ENCODE measurements at regions not wholly inside any gene's neighbourhood (a gene's known extent, or its start where the extent isn't known, plus 50 kb on each side); places are given as distances from the start of the nearest gene placed in this dataset.

DNA sequence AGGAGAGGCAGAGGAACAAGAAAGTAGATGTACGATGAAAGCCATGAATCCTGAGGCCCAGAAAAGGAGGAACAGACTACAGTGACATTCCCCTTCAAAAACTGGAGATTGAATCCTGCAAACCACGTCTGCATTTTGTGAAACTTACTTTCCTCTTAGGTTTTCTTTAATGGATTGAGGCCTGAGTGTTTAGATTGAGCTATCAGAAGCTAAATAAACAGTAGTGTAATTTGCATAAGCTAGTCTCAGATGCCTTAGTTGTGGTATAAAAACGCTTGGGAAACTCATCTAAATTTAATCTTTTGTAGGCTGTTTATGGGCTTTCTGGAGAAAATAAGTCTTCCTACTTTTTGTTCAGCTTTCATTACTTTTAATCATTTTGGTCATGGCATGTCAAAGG lies 94.8 kb upstream of the HDAC9 start:
- Mint-ChIP-seq H3K4me1 (ENCODE audit: low read depth) (no peaks in the 10 kb centered on the region), H3K27me3 (ENCODE audit: low read depth) (no peaks in the 10 kb centered on the region), H3K36me3 (ENCODE audit: low read depth) (no peaks in the 10 kb centered on the region), H3K27ac (no peak overlapping the region), H3K9me3 (no peaks in the 10 kb centered on the region), H3K4me3 (no peak overlapping the region)
- DNase-seq (ENCODE audit: low spot score): no peak

DNA sequence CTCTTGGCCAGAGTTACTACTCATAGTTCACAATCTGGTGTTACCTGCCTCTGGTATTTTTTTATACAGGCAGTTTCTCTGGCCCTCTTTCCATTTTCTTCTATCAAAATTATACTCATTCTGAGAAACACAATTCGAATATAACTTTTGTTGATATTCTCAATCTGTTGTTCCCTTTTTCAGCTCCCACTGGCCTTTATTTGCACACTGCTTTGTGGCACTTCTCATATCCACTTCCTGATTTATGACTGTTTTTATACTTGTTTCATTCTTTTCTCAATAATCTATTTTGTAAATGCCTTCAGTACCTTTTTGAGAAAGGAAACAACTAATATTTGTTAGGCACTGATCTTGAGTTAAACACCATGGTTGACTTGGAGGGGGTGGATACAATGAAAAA lies 93.8 kb upstream of the HDAC9 start:
- H3K9me3 Mint-ChIP-seq: no peaks in the 10 kb centered on the region
- no peaks in the 10 kb centered on the region for H3K27me3 Mint-ChIP-seq (ENCODE audit: low read depth)
- H3K4me1 Mint-ChIP-seq (ENCODE audit: low read depth): no peaks in the 10 kb centered on the region
- H3K4me3 Mint-ChIP-seq: no peak overlapping the region
- no peaks in the 10 kb centered on the region for H3K36me3 Mint-ChIP-seq (ENCODE audit: low read depth)
- no peak overlapping the region for H3K27ac Mint-ChIP-seq
- no peak for DNase-seq (ENCODE audit: low spot score)

DNA sequence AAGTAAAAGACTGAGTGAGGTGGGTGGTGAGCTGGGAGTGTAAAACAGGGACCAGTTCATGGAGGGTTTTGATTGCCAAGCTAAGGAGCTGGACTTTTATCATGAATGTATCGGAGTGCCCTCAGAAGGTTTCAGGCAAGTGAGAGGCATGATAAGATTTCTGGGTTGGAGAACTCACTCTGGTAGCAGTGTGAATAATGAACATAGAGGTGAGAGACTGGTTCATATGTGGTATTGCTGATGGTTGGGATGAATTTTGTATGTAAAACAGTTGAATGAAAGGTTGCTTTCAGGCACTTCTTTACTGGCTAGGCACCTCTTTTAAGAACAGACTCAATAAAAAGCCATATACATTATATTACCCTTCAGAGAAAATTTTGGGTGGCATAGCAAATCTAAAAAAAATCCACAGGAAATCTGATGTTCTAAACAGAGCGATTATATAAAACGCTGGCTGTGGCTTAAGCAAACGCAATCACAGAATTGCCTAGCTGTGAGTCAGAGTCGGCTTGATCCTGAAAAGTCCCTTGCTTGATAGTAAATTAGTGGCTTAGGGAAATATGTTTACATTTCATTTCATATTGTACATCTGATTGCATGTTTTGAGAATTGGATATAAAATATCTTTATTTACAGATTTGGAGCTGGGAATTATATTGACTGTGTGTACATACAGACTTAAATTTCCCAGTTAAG lies 92.9 kb upstream of the HDAC9 start:
- Mint-ChIP-seq H3K27ac (no peak overlapping the region), H3K9me3 (no peaks in the 10 kb centered on the region), H3K4me3 (no peak overlapping the region), H3K27me3 (ENCODE audit: low read depth) (no peaks in the 10 kb centered on the region), H3K36me3 (ENCODE audit: low read depth) (no peaks in the 10 kb centered on the region), H3K4me1 (ENCODE audit: low read depth) (no peaks in the 10 kb centered on the region)
- DNase-seq (ENCODE audit: low spot score): no peak

DNA sequence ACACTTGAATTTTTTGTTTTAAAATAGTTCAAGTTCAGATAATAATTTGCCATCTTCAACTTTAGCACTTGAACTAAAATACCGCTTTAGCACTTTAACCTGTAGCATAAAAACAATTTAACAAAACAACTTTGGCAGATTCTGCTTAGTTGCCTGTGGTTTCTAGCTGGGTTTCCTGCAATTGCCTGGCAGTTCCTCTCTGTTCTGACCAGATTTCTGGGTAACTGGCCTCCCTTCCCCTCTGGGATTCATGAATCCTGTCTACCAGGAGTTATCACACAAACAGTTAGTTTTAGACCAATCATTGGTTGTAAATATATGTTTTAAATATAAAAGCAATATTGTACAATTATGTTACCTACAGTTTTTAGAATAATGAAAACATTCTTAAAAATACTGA lies 89.8 kb upstream of the HDAC9 start:
- H3K36me3 Mint-ChIP-seq (ENCODE audit: low read depth): no peaks in the 10 kb centered on the region
- no peaks in the 10 kb centered on the region for H3K9me3 Mint-ChIP-seq
- H3K27me3 Mint-ChIP-seq (ENCODE audit: low read depth): no peaks in the 10 kb centered on the region
- no peak overlapping the region for H3K27ac Mint-ChIP-seq
- no peaks in the 10 kb centered on the region for H3K4me1 Mint-ChIP-seq (ENCODE audit: low read depth)
- no peak for DNase-seq (ENCODE audit: low spot score)
- no peak overlapping the region for H3K4me3 Mint-ChIP-seq

DNA sequence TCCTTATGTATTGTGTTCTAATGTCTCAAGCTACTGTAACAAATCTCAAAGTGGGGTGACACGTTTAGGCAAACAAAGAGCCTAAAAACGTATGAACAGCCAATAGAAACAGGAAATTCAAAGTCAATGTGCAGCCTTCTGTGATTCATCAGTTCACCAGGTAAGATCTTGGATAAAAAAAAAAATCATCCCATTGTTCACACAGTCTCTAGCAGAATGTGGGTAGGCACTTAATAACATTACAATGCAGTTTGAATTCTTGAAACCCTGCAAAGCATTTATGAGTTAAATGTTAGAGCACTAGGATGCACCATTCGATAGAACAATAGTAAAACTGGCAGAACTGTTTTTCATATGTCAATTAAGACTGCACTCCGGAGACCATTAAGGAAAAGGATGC lies 88.2 kb upstream of the HDAC9 start:
- Mint-ChIP-seq H3K36me3 (ENCODE audit: low read depth) (no peaks in the 10 kb centered on the region), H3K27ac (no peak overlapping the region), H3K4me3 (no peak overlapping the region), H3K9me3 (no peaks in the 10 kb centered on the region), H3K27me3 (ENCODE audit: low read depth) (no peaks in the 10 kb centered on the region), H3K4me1 (ENCODE audit: low read depth) (no peaks in the 10 kb centered on the region)
- DNase-seq (ENCODE audit: low spot score): no peak

DNA sequence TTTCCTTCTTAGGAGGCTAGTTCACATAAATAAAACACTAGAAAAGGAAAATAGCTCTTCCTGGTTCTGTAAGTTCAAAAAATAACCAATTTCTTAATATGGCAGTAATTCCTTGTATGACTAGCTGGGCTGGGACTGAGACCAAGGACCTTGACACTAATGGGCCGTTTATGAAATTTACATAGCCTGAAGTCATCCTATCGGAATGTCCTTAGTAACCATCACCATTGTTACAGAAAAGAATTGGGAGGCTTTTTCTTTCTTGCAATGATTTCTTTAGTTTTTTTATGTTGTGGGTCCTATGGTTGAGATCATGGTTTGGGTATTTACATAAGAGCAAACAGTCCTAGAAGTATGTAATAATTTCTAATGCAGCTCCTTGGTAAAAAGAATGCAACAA lies 87.1 kb upstream of the HDAC9 start:
- Mint-ChIP-seq H3K27ac (no peak overlapping the region), H3K4me3 (no peak overlapping the region), H3K27me3 (ENCODE audit: low read depth) (no peaks in the 10 kb centered on the region), H3K4me1 (ENCODE audit: low read depth) (no peaks in the 10 kb centered on the region), H3K36me3 (ENCODE audit: low read depth) (no peaks in the 10 kb centered on the region), H3K9me3 (no peaks in the 10 kb centered on the region)
- no peak for DNase-seq (ENCODE audit: low spot score)

DNA sequence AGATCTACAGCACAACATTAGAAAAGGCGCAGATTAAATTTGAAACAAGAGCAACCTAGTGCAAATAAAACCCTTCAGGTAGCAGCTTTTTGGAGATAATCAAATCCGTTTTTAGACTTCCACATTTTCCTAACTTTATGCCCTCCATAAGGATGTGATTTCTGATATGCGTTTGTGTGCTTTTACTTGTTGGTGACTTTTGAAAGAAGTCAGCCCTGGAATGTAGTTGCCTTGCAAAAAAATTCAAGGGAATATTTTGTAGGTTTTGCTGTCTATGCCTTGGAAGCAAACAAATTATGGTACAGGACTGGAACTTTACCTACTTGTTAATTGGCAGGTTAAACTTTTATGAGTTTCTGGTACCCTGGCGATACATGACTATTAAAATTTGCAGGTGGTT lies 86.7 kb upstream of the HDAC9 start:
- Mint-ChIP-seq H3K4me1 (ENCODE audit: low read depth) (no peaks in the 10 kb centered on the region), H3K9me3 (no peaks in the 10 kb centered on the region), H3K36me3 (ENCODE audit: low read depth) (no peaks in the 10 kb centered on the region), H3K27ac (no peak overlapping the region), H3K27me3 (ENCODE audit: low read depth) (no peaks in the 10 kb centered on the region), H3K4me3 (no peak overlapping the region)
- no peak for DNase-seq (ENCODE audit: low spot score)

DNA sequence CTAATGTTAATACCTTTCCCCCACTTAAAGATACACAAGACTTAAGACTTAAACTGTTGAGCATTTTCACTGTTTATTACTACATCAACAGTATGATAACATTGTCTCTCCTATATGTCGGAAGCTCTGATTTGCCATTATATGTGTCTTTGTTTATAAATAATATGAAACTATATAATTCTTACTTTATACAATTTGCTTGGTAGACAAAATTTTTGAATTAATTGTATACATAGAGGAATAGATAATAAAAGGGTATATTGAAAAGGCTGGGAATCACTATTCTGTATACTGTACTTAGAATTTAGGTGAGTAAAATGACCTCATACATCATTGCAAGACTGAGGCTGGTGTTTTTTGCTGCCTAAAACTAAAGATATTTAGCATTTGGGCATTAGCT lies 82.1 kb upstream of the HDAC9 start:
- no peak overlapping the region for H3K4me3 Mint-ChIP-seq
- H3K27me3 Mint-ChIP-seq (ENCODE audit: low read depth): no peaks in the 10 kb centered on the region
- no peak overlapping the region for H3K27ac Mint-ChIP-seq
- DNase-seq (ENCODE audit: low spot score): no peak
- H3K36me3 Mint-ChIP-seq (ENCODE audit: low read depth): no peaks in the 10 kb centered on the region
- H3K4me1 Mint-ChIP-seq (ENCODE audit: low read depth): no peaks in the 10 kb centered on the region
- H3K9me3 Mint-ChIP-seq: no peaks in the 10 kb centered on the region

DNA sequence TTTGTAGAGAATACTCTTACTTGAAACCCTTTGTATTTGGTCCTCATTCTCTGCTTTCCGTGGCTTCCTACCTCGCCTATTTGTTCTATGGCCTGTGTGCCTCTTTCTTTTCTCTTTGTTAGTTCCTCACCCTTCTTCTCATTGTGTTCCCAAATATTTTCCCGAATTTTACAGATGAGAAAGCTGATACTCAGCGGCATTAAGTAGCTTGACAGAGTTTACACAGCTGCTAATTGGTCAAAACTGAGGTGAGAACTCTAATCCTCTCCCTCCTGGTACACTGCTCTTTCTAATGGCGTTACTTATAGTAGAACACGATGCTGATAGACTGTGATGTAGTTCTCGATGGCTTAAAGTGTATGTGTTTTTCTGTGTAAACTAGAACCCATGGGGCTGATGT lies 80.7 kb upstream of the HDAC9 start:
- no peaks in the 10 kb centered on the region for H3K36me3 Mint-ChIP-seq (ENCODE audit: low read depth)
- H3K9me3 Mint-ChIP-seq: no peaks in the 10 kb centered on the region
- H3K27ac Mint-ChIP-seq: no peak overlapping the region
- no peaks in the 10 kb centered on the region for H3K4me1 Mint-ChIP-seq (ENCODE audit: low read depth)
- DNase-seq (ENCODE audit: low spot score): no peak
- H3K27me3 Mint-ChIP-seq (ENCODE audit: low read depth): no peaks in the 10 kb centered on the region
- no peak overlapping the region for H3K4me3 Mint-ChIP-seq

DNA sequence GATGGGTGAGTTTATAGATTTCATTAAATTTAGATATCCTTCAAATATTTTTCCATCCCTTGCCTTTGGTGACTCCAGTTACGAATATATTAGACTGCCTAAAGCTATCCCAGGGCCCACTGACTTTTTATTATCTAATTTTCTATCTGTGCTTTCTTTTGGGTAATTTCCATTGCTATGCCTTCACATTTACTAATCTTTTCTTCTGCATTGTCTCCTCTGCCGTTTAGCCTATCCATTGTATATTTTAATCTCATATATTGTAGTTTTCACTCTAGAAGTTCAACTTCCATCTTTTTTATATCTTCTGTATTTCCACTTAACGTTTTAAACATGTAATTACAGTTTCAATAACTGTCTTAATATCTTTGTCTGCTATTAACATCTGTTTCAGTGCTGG lies 78.6 kb upstream of the HDAC9 start:
- Mint-ChIP-seq H3K4me1 (ENCODE audit: low read depth) (no peaks in the 10 kb centered on the region), H3K4me3 (no peak overlapping the region), H3K36me3 (ENCODE audit: low read depth) (no peaks in the 10 kb centered on the region), H3K27me3 (ENCODE audit: low read depth) (no peaks in the 10 kb centered on the region), H3K27ac (no peak overlapping the region), H3K9me3 (no peaks in the 10 kb centered on the region)
- DNase-seq (ENCODE audit: low spot score): no peak

DNA sequence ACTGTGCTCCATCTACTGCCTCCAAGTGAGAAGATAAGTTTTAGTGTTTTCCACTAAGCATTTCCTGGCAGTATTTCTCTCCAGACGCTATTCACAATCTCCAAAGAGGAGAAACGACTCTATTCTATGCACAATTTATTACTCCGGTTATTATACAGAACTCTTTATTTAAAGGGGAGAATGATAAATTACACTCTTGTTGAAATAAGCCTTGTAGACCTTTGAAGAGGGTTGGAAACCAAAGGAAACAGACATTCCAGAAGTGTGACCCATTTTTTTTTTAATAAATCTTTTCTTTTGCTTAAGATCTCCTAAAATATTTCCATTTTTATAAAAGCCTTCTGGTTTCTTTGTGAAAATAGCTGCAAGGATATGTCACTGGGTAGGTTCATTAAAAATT lies 76.1 kb upstream of the HDAC9 start:
- no peak overlapping the region for H3K4me3 Mint-ChIP-seq
- no peaks in the 10 kb centered on the region for H3K36me3 Mint-ChIP-seq (ENCODE audit: low read depth)
- DNase-seq (ENCODE audit: low spot score): no peak
- H3K9me3 Mint-ChIP-seq: no peaks in the 10 kb centered on the region
- H3K4me1 Mint-ChIP-seq (ENCODE audit: low read depth): no peaks in the 10 kb centered on the region
- no peak overlapping the region for H3K27ac Mint-ChIP-seq
- H3K27me3 Mint-ChIP-seq (ENCODE audit: low read depth): no peaks in the 10 kb centered on the region

DNA sequence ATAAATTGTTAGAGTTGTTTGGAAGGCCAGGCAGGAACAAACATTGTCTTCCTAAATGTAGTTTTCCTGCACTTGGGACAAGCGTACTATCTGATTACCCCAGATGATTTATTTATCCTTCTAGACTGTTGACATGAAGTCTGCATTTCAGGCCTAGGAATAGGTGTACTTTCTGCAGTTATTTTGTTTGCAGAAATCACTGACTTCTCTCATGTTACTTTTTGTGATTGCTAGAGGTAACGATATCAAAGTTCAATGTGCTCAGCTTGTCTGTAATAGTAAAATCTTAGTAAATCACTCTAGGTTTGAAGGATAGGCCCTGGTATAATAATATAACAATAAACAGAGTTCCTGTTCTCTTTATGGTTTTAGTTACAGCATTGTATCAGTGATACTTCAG lies 75.4 kb upstream of the HDAC9 start:
- Mint-ChIP-seq H3K9me3 (no peaks in the 10 kb centered on the region), H3K36me3 (ENCODE audit: low read depth) (no peaks in the 10 kb centered on the region), H3K4me3 (no peak overlapping the region), H3K27ac (no peak overlapping the region), H3K27me3 (ENCODE audit: low read depth) (no peaks in the 10 kb centered on the region), H3K4me1 (ENCODE audit: low read depth) (no peaks in the 10 kb centered on the region)
- no peak for DNase-seq (ENCODE audit: low spot score)

DNA sequence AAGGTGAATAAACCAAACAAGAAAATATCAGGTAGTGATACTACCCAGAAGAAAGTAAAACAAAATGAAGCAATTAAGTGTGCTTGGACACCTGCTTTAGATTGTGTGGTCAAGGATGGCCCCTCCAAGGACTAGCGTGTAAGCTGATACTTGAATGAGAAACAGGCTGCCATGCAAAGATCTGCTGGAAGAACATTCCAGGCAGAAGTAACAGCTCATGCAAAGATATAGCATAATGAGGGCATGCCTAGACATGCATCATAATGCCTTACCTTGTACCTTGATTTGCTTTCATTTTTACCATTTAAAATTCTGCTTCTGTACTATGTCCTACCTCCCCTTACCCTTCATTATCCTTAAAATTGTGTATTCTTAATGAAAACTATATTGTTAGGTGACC lies 74.8 kb upstream of the HDAC9 start:
- H3K4me1 Mint-ChIP-seq (ENCODE audit: low read depth): no peaks in the 10 kb centered on the region
- no peak overlapping the region for H3K4me3 Mint-ChIP-seq
- H3K36me3 Mint-ChIP-seq (ENCODE audit: low read depth): no peaks in the 10 kb centered on the region
- no peak overlapping the region for H3K27ac Mint-ChIP-seq
- H3K27me3 Mint-ChIP-seq (ENCODE audit: low read depth): no peaks in the 10 kb centered on the region
- H3K9me3 Mint-ChIP-seq: no peaks in the 10 kb centered on the region
- DNase-seq (ENCODE audit: low spot score): no peak

DNA sequence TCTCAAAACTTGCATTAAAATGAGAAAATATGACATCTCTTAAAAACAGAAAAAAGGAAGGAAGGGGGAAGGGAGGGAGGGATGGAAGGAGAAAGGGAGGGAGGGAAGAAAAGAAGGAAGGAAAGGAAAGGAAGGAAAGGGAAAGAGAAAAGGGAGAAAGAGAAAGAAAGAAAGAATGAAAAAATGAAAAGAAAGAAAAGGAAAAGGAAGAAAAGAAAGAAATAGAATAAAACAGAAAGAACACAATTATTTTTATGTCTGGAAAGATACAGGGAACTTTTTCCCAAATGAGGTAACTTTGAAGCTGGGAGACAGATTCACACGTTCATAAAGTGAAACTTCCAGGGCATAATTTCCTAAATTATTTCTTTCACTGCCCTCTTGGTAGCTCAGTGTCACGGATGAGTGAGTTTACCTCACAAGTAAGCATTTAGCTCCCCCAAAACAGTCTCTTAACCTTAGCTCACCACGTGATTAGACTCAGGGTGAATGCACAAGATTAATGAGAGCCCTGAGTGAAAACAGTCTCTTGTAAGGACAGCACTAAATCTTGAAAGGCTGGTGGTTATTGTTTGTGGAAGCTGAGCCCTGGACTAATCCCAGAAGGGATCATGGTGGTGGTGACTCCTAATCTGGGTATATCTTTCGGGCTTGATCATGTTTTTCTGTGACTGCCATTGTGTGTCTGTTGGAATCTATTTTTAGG lies 74.1 kb upstream of the HDAC9 start:
- no peaks in the 10 kb centered on the region for H3K9me3 Mint-ChIP-seq
- no peak for DNase-seq (ENCODE audit: low spot score)
- H3K27ac Mint-ChIP-seq: no peak overlapping the region
- H3K4me3 Mint-ChIP-seq: no peak overlapping the region
- no peaks in the 10 kb centered on the region for H3K27me3 Mint-ChIP-seq (ENCODE audit: low read depth)
- H3K36me3 Mint-ChIP-seq (ENCODE audit: low read depth): no peaks in the 10 kb centered on the region
- H3K4me1 Mint-ChIP-seq (ENCODE audit: low read depth): no peaks in the 10 kb centered on the region

DNA sequence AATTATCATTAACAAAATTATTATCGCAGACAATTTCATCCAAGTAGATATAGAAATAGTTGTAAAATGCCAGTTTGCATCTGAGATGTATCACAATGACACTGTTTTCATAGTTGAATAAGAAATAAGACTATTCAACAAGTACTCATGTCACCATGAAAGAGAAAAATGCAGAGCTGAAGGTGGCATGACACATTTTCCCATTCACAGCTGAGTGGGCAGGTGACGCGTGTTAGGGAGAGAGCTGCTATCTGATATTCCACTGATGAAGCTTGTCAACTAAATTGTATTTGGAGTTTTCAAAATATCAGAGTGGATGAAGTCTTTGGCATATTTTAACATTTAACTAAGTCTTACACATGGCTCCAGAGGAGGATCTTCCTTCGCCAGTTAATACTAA lies 70.3 kb upstream of the HDAC9 start:
- Mint-ChIP-seq H3K4me1 (ENCODE audit: low read depth) (no peaks in the 10 kb centered on the region), H3K27me3 (ENCODE audit: low read depth) (no peaks in the 10 kb centered on the region), H3K9me3 (no peaks in the 10 kb centered on the region), H3K36me3 (ENCODE audit: low read depth) (no peaks in the 10 kb centered on the region), H3K27ac (no peak overlapping the region), H3K4me3 (no peak overlapping the region)
- DNase-seq (ENCODE audit: low spot score): no peak
